ENCODE measurements at regions not wholly inside any gene's neighbourhood (a gene's known extent, or its start where the extent isn't known, plus 50 kb on each side); places are given as distances from the start of the nearest gene placed in this dataset.

DNA sequence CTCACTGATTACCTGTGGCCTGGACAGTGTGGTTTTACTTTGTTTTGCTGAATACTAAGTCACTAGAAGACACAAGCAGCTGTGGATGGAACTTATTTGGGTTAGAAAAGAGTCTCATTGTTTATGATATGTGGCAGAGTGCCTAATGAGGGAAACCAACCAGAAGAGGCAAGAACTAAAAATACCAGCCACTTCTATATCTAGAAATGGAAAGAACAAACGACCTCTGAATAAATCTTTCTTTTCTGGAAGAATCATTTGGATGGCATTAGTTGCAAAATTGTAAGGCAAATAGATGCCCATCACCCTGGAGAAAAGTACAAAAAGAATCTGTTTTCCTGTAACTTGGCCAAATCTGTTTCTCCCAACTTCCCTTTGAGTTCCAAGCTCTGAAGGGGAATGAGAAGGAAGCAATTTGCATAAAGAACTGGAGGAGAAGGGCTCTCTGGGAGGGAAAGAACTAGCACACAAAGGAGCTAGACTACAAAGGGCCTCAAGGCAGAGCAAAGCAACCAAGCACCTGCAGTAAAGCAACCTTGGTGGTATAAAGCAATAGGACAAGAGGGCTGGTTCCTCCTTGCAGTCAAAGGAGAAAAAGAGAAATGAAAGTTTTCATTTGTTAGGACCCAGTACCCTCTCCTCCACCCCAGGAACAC lies 455.4 kb downstream of the CAAP1 start:
- no peak overlapping the region for H3K4me3 ChIP-seq (ENCODE audit: low read depth, low read length)
- no peak for DNase-seq (ENCODE audit: low read depth)
- no peak for TF ChIP-seq MYC (IDR thresholded peaks at IDR 0.05; ENCODE audit: low read depth, low read length)
- TF ChIP-seq, protein P1, sequence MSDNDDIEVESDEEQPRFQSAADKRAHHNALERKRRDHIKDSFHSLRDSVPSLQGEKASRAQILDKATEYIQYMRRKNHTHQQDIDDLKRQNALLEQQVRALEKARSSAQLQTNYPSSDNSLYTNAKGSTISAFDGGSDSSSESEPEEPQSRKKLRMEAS (IDR thresholded peaks at IDR 0.05; ENCODE audit: low read depth, low read length): no peak
- no peak for TF ChIP-seq POLR2A (IDR thresholded peaks at IDR 0.05; ENCODE audit: extremely low read depth, insufficient read length)
- TF ChIP-seq, protein P2, sequence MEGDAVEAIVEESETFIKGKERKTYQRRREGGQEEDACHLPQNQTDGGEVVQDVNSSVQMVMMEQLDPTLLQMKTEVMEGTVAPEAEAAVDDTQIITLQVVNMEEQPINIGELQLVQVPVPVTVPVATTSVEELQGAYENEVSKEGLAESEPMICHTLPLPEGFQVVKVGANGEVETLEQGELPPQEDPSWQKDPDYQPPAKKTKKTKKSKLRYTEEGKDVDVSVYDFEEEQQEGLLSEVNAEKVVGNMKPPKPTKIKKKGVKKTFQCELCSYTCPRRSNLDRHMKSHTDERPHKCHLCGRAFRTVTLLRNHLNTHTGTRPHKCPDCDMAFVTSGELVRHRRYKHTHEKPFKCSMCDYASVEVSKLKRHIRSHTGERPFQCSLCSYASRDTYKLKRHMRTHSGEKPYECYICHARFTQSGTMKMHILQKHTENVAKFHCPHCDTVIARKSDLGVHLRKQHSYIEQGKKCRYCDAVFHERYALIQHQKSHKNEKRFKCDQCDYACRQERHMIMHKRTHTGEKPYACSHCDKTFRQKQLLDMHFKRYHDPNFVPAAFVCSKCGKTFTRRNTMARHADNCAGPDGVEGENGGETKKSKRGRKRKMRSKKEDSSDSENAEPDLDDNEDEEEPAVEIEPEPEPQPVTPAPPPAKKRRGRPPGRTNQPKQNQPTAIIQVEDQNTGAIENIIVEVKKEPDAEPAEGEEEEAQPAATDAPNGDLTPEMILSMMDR (IDR thresholded peaks at IDR 0.05; ENCODE audit: low read depth, low read length): no peak

DNA sequence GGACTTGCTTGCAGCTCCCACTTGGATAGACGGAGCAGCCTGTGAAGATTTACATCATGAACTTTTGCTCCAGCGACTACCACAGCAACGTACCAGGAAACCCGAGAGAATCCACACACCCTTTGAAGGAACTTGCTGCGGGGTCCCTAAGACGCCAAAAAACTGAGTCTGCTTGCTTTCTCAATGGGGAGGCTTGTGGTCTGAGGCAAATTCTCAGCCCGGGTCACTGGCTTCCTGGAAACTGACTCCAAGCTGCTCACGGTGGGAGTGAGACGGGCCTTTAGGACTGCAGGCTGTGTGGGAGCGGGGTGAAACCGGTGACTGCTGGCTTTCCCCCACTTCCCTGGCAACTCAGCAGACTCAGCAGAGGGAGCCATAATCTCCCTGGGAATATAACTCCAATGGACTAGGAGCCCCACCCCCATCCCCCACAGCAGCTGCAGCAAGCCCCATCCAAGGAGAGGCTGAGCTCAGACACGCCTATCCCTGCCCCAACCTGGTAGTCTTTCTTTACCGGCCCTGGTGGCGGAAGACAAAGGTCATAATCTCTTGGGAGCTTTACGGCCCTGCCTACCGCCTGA lies 466.0 kb downstream of the CAAP1 start:
- DNase-seq (ENCODE audit: low read depth): no peak
- no peak for TF ChIP-seq POLR2A (IDR thresholded peaks at IDR 0.05; ENCODE audit: extremely low read depth, insufficient read length)
- no peak for TF ChIP-seq MYC (IDR thresholded peaks at IDR 0.05; ENCODE audit: low read depth, low read length)
- TF ChIP-seq, protein P2 (IDR thresholded peaks at IDR 0.05; ENCODE audit: low read depth, low read length): no peak
- TF ChIP-seq, protein P1 (IDR thresholded peaks at IDR 0.05; ENCODE audit: low read depth, low read length): no peak
- H3K4me3 ChIP-seq (ENCODE audit: low read depth, low read length): no peak overlapping the region

DNA sequence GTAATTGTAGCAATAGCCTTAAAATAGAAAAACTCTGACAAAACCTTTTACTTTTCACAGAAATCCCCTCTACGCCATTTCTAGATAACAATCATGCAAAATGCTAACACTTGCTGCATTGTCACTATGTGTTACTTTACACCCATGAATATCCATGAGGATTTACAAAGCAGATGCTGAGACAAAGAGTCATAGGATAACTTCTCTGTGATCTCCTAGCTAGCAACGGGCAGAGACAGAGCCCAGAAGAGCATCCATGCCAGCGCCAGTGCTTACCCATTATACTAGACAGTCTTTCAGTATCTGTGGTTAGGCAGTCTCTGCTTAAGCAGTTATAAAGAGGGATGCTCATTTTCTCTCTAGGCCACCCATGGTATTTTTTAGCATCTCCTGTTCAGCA lies 474.1 kb downstream of the CAAP1 start:
- no peak for DNase-seq (ENCODE audit: low read depth)
- no peak overlapping the region for H3K4me3 ChIP-seq (ENCODE audit: low read depth, low read length)
- TF ChIP-seq MYC (IDR thresholded peaks at IDR 0.05; ENCODE audit: low read depth, low read length) (no peak), POLR2A (IDR thresholded peaks at IDR 0.05; ENCODE audit: extremely low read depth, insufficient read length) (no peak)
- TF ChIP-seq, protein P1 (IDR thresholded peaks at IDR 0.05; ENCODE audit: low read depth, low read length): no peak
- TF ChIP-seq, protein P2 (IDR thresholded peaks at IDR 0.05; ENCODE audit: low read depth, low read length): no peak

DNA sequence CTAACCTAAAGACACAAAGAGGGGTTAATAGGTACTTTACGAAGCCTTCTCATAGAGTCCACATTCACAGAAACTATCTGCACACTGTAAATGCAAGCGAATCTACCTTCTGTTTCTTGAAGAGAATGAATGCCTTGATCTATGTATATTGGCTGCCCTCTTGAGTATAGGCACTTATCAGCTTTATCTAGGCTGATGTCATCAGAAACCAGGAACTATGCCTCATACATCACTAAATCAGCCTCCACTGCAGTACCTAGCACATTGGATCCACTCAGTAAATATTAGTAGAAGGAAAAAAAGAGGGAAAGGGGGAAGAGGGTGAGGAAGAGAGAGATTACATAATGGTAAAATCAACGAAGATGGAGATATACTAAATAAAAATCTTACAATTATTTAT lies 477.1 kb downstream of the CAAP1 start:
- no peak overlapping the region for H3K4me3 ChIP-seq (ENCODE audit: low read depth, low read length)
- no peak for DNase-seq (ENCODE audit: low read depth)
- TF ChIP-seq, protein P1 (IDR thresholded peaks at IDR 0.05; ENCODE audit: low read depth, low read length): no peak
- TF ChIP-seq POLR2A (IDR thresholded peaks at IDR 0.05; ENCODE audit: extremely low read depth, insufficient read length): no peak
- TF ChIP-seq MYC (IDR thresholded peaks at IDR 0.05; ENCODE audit: low read depth, low read length): no peak
- TF ChIP-seq, protein P2 (IDR thresholded peaks at IDR 0.05; ENCODE audit: low read depth, low read length): no peak

DNA sequence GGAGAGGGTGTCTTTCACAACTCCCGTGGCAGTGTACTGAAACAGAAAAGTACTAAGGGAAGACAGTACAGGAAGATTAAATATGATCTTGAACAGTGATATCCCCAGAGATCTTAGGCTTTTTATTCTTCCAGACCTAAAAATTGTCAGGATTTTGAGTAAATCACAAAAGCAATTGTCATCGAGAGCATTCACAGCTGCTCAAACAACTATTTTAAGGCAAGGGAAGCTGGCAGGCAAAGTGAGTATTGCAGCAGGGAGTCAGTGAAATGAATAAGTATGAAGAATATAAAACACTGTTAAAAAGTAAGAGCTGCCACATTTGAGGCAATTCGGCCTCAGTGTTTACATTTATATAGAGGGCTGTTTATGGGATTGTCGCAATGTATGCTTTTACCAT lies 479.0 kb downstream of the CAAP1 start:
- no peak overlapping the region for H3K4me3 ChIP-seq (ENCODE audit: low read depth, low read length)
- TF ChIP-seq MYC (IDR thresholded peaks at IDR 0.05; ENCODE audit: low read depth, low read length): no peak
- TF ChIP-seq, protein P1 (IDR thresholded peaks at IDR 0.05; ENCODE audit: low read depth, low read length): no peak
- TF ChIP-seq, protein P2 (IDR thresholded peaks at IDR 0.05; ENCODE audit: low read depth, low read length): no peak
- TF ChIP-seq POLR2A (IDR thresholded peaks at IDR 0.05; ENCODE audit: extremely low read depth, insufficient read length): no peak
- no peak for DNase-seq (ENCODE audit: low read depth)
